ENCODE measurements at regions not wholly inside any gene's neighbourhood (a gene's known extent, or its start where the extent isn't known, plus 50 kb on each side); places are given as distances from the start of the nearest gene placed in this dataset.

DNA sequence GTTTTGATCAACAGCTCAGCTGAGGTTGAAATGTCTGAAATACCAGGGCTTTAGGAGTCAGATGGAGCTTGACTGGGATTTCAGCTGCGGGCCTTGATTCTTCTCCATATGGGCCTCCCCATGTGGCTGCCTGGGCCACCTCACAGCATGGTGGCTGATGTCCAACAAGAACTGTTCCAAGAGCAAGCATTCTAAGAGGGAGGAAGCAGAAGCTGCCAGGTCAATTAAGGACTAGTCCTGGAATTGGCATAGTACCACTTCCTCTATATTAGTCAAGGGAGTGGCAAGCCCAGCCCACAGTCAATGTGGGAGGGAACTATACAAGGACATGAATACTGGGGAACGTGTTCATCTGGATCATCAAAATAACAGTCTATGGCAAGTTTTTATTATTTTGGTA lies 181.7 kb upstream of the ANKRD28 start:
- CTCF ChIA-PET = no interaction called here
- Histone ChIP-seq H4K91ac (ENCODE audit: insufficient read depth, low read depth, low read length) (no peak overlapping the region), H2AK5ac (ENCODE audit: low read depth, low read length) (no peak overlapping the region), H3K4me1 (ENCODE audit: control insufficient read depth, insufficient read depth, low read length) (peaks cover 11% of the 10 kb centered on the region), H2BK20ac (ENCODE audit: low read depth, low read length) (no peak overlapping the region), H3K9me3 (ENCODE audit: control insufficient read depth, insufficient read depth, low read length) (peaks cover 4% of the 10 kb centered on the region; the same call in 1 of the 2 replicates), H3K4me3 (ENCODE audit: insufficient read depth, low read depth, low read length) (no peak overlapping the region), H3K27ac (ENCODE audit: insufficient read depth, low read length) (no peak overlapping the region), H2BK5ac (ENCODE audit: low read depth, low read length, poor library complexity, severe bottlenecking) (no peak overlapping the region), H2BK120ac (ENCODE audit: low read depth, low read length) (no peak overlapping the region), H3K27me3 (ENCODE audit: control insufficient read depth, insufficient read depth, low read length) (no peaks in the 10 kb centered on the region), H2BK15ac (ENCODE audit: low read depth, low read length) (no peak overlapping the region), H4K20me1 (ENCODE audit: insufficient read depth, low read length) (no peaks in the 10 kb centered on the region; the same call in 1 of the 2 replicates), H3K79me1 (ENCODE audit: low read depth in 1 of 2, low read length in 2 of 2) (no peaks in the 10 kb centered on the region), H3K14ac (replicated peaks; ENCODE audit: low read depth, low read length) (no peak overlapping the region), H3K4ac (ENCODE audit: low read depth, low read length) (no peak overlapping the region), H4K5ac (ENCODE audit: low read depth, low read length) (no peak overlapping the region), H3K56ac (ENCODE audit: extremely low read depth, insufficient read depth, low read length) (no peak overlapping the region), H3K23ac (ENCODE audit: low read depth, low read length) (no peak overlapping the region), H2AFZ (replicated peaks; ENCODE audit: low read length, poor library complexity) (no peak overlapping the region), H3K9ac (ENCODE audit: low read depth, low read length) (no peak overlapping the region), H2AK9ac (replicated peaks; ENCODE audit: low read depth, low read length, poor library complexity) (no peak overlapping the region), H3K36me3 (ENCODE audit: control insufficient read depth, insufficient read depth, low read length) (no peaks in the 10 kb centered on the region), H3K4me2 (ENCODE audit: low read depth, low read length) (no peak overlapping the region), H3K18ac (ENCODE audit: low read depth, low read length) (no peak overlapping the region), H3K9me1 (ENCODE audit: insufficient read depth, low read length) (no peaks in the 10 kb centered on the region), H4K8ac (ENCODE audit: low read depth in 2 of 2, low read length in 2 of 2) (no peak overlapping the region)
- dilution Hi-C loops (cut with HindIII; ENCODE audit: low sequenced_read_pairs, unreplicated experiment) (no loop called here), in situ Hi-C loops (cut with MboI; ENCODE audit: low sequenced_read_pairs) (no loop called here), intact Hi-C loops (cut with micrococcal nuclease) (no loop called here)
- no peak for DNase-seq
- TF ChIP-seq, protein P1, sequence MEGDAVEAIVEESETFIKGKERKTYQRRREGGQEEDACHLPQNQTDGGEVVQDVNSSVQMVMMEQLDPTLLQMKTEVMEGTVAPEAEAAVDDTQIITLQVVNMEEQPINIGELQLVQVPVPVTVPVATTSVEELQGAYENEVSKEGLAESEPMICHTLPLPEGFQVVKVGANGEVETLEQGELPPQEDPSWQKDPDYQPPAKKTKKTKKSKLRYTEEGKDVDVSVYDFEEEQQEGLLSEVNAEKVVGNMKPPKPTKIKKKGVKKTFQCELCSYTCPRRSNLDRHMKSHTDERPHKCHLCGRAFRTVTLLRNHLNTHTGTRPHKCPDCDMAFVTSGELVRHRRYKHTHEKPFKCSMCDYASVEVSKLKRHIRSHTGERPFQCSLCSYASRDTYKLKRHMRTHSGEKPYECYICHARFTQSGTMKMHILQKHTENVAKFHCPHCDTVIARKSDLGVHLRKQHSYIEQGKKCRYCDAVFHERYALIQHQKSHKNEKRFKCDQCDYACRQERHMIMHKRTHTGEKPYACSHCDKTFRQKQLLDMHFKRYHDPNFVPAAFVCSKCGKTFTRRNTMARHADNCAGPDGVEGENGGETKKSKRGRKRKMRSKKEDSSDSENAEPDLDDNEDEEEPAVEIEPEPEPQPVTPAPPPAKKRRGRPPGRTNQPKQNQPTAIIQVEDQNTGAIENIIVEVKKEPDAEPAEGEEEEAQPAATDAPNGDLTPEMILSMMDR (conservative IDR thresholded peaks at IDR 0.05; ENCODE audit: low read depth, low read length) = no peak
- TF ChIP-seq MXI1 (IDR thresholded peaks at IDR 0.05; ENCODE audit: borderline replicate concordance, low read depth, low read length) = no peak
- TF ChIP-seq MAFK (IDR thresholded peaks at IDR 0.05; ENCODE audit: low read depth, low read length) = no peak
- TF ChIP-seq RAD21 (IDR thresholded peaks at IDR 0.05; ENCODE audit: low read length) = no peak
- no peak for TF ChIP-seq SMC3 (IDR thresholded peaks at IDR 0.05; ENCODE audit: low read depth, low read length)
- TF ChIP-seq FOS (IDR thresholded peaks at IDR 0.05; ENCODE audit: low read depth, low read length) = no peak
- no peak for TF ChIP-seq POLR2A (IDR thresholded peaks at IDR 0.05; ENCODE audit: low read depth, low read length)
- no peak for TF ChIP-seq MAZ (IDR thresholded peaks at IDR 0.05; ENCODE audit: borderline replicate concordance, low read depth, low read length)
- TF ChIP-seq, protein P2, sequence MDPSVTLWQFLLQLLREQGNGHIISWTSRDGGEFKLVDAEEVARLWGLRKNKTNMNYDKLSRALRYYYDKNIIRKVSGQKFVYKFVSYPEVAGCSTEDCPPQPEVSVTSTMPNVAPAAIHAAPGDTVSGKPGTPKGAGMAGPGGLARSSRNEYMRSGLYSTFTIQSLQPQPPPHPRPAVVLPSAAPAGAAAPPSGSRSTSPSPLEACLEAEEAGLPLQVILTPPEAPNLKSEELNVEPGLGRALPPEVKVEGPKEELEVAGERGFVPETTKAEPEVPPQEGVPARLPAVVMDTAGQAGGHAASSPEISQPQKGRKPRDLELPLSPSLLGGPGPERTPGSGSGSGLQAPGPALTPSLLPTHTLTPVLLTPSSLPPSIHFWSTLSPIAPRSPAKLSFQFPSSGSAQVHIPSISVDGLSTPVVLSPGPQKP (IDR thresholded peaks at IDR 0.05; ENCODE audit: borderline replicate concordance, low read depth, low read length) = no peak
- no peak for TF ChIP-seq CHD1 (IDR thresholded peaks at IDR 0.05; ENCODE audit: low read depth, low read length)
- TF ChIP-seq BHLHE40 (IDR thresholded peaks at IDR 0.05; ENCODE audit: low read depth, low read length) = no peak
- TF ChIP-seq RCOR1 (IDR thresholded peaks at IDR 0.05; ENCODE audit: insufficient replicate concordance, low read length) = no peak
- TF ChIP-seq, protein P3, sequence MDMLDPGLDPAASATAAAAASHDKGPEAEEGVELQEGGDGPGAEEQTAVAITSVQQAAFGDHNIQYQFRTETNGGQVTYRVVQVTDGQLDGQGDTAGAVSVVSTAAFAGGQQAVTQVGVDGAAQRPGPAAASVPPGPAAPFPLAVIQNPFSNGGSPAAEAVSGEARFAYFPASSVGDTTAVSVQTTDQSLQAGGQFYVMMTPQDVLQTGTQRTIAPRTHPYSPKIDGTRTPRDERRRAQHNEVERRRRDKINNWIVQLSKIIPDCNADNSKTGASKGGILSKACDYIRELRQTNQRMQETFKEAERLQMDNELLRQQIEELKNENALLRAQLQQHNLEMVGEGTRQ (IDR thresholded peaks at IDR 0.05; ENCODE audit: low read depth, low read length) = no peak
- TF ChIP-seq CEBPB (IDR thresholded peaks at IDR 0.05; ENCODE audit: low read depth, low read length) = no peak
- no peak for TF ChIP-seq RFX5 (IDR thresholded peaks at IDR 0.05; ENCODE audit: low read depth, low read length)
- WGBS, 2 experiments (ENCODE audit: extremely low coverage in 2 of 2, insufficient read length in 1 of 2) = 100% methylated on average over 1 of the region's 2 CpGs; no CpG with 5 or more reads in 1 of the 2 experiments
- no TSS peak for BruUV-seq (replicated peaks)
- ATAC-seq (ENCODE audit: low read depth) = no peak
- POLR2A ChIA-PET (ENCODE audit: unreplicated experiment) = no interaction called here

Measured in IMR-90 (cell line).